GM06990 (cell line): ENCODE measurements at regions not wholly inside any gene's neighbourhood (a gene's known extent, or its start where the extent isn't known, plus 50 kb on each side); places are given as distances from the start of the nearest gene placed in this dataset.

Source experiments
- DNase-seq: peaks from one replicate; pipeline ENCODE4 v3.0.0-alpha.2; 2011; ENCODE audit not compliant: insufficient read length; ENCODE audit errors: extremely low read depth
- H3K27me3 ChIP-seq: replicated peaks from 2 replicates; pipeline ENCODE4 v1.6.0; 2011; ENCODE audit warnings: low read length; ENCODE audit not compliant: control insufficient read depth, insufficient read depth
- H3K36me3 ChIP-seq: 2 replicates; pipeline ENCODE4 v1.5.1; 2011; ENCODE audit warnings: low read length; ENCODE audit not compliant: control insufficient read depth, insufficient read depth
- H3K4me3 ChIP-seq: replicated peaks from 2 replicates; pipeline ENCODE4 v1.5.1; 2011; ENCODE audit warnings: low read depth, mild to moderate bottlenecking, control low read depth, low read length
- TF ChIP-seq, protein P1 (sequence below): IDR thresholded peaks from 2 replicates; pipeline ENCODE4 v1.5.1; 2011; ENCODE audit warnings: low read length, control low read depth, mild to moderate bottlenecking, inconsistent platforms; ENCODE audit not compliant: insufficient read depth, poor library complexity, severe bottlenecking

DNA sequence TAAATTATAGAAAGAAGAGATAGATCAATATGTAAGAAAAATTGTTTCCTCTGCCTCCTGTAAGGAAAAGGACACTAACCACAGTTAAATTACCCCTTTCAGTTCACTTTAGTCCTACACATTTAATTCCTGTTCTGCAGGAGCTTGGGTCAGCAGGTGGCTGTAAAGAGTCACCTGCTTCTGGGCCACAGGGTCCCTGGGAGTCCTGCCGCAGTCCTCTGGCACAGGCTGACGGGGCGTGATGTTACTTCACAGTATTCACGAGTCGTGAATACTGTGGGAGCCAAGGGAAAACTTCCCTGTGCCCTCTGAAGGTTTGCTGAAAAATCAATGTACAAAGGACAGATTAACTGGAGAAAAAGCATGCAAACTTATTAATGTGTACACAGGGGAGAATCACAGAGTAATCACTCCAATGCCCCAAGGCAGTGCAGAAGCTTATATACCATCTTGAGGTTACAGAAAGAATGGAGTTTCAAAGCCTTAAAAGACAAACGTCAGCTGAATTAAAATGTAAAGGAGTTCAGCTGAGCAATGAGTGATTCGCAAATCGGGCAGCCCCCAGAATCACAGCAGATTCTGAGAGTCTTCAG is 125.8 kb upstream of the TMTC4 start:
- Histone ChIP-seq H3K36me3 (no peaks in the 10 kb centered on the region), H3K27me3 (no peaks in the 10 kb centered on the region; the same call in 1 of the 2 replicates), H3K4me3 (no peak overlapping the region)
- TF ChIP-seq, protein P1, sequence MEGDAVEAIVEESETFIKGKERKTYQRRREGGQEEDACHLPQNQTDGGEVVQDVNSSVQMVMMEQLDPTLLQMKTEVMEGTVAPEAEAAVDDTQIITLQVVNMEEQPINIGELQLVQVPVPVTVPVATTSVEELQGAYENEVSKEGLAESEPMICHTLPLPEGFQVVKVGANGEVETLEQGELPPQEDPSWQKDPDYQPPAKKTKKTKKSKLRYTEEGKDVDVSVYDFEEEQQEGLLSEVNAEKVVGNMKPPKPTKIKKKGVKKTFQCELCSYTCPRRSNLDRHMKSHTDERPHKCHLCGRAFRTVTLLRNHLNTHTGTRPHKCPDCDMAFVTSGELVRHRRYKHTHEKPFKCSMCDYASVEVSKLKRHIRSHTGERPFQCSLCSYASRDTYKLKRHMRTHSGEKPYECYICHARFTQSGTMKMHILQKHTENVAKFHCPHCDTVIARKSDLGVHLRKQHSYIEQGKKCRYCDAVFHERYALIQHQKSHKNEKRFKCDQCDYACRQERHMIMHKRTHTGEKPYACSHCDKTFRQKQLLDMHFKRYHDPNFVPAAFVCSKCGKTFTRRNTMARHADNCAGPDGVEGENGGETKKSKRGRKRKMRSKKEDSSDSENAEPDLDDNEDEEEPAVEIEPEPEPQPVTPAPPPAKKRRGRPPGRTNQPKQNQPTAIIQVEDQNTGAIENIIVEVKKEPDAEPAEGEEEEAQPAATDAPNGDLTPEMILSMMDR = no peak
- no peak for DNase-seq

DNA sequence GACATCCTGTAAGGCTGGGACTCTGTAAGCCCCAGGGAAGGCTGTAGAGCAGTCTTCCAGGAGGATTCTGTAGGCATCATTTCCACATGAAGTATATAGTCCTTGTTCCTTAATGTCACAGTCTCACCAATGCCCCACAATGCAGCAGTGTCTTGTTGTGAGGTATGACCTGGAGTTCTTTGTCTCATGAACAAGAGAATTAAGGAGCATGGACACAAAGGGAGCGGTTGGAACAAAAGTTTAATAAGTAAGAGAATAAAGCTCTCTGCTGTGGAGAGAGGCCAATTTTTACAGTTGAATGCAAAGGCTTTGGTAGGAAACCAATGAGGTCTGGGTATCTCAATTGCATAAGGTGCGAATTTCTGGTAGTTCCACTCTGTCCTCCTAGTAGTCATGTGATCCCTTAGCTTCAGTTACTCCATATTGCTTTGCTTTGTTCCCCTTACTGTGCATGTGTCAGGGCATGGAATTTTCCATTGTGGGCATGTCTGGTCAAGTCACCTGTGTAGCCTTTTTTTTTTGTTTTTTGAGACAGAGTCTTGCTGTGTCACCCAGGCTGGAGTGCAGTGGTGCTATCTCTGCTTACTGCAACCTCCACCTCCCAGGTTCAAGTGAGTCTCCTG is 124.3 kb upstream of the TMTC4 start:
- H3K36me3 ChIP-seq = no peaks in the 10 kb centered on the region
- no peak overlapping the region for H3K4me3 ChIP-seq
- no peaks in the 10 kb centered on the region for H3K27me3 ChIP-seq
- TF ChIP-seq, protein P1 = no peak
- no peak for DNase-seq

DNA sequence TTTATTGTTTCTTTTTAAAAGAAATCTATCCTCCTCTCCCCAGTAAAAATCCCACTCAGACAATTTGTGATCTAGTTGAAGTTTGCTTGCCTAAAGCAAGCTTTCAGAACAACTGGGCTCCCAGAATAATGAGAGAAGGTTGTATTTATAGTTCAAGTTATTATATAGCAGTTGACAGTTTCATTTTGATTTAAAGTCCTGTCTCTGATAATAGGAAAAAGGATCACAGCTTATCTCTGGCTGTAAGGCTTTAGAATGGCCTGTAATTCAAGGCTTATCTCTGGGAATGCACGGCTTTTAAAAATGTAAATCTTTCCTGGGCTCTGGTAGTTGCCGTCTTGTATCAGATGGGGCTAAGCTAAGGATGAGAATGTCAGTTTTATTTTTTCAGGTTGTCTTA is 123.3 kb upstream of the TMTC4 start:
- DNase-seq = no peak
- no peaks in the 10 kb centered on the region for H3K27me3 ChIP-seq
- no peak overlapping the region for H3K4me3 ChIP-seq
- TF ChIP-seq, protein P1 = no peak
- no peaks in the 10 kb centered on the region for H3K36me3 ChIP-seq

DNA sequence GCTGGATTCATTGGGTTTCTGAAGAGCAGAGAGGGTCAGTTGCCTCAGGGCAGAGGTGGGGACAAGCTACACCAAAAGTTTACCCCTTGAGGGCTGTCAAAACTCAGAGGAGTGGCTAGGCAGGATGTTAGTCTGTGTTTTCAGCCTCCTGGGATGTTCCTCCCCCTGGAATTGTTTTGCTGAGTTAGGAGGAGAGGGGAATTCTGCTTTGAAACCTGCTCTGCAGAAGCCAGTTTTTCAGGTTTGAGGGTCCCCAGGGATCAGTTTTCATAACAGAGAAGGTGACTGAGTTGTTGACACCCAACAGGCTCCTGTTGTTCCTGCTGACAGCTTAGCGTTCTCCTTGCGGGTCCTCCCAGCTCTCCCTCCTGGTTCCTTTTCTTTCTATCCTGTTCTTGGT is 121.9 kb upstream of the TMTC4 start:
- Histone ChIP-seq H3K4me3 (no peak overlapping the region), H3K36me3 (no peaks in the 10 kb centered on the region), H3K27me3 (no peaks in the 10 kb centered on the region)
- no peak for DNase-seq
- TF ChIP-seq, protein P1 = no peak

DNA sequence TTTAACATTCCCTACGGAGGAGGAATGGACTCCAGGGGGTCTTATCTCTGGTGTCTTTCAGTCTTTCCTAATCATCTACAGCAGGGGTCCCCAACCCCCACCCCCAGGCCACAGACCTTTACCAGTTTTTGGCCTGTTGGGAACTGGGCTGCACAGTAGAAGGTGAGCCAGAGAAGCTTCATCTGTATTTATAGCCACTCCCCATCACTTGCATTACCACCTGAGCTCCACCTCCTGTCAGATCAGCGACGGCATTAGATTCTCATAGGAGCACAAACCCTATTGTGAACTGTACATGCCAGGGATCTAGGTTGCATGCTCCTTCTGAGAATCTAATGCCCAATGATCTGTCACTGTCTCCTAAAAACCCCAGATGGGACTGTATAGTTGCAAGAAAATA is 120.0 kb upstream of the TMTC4 start:
- no peak for DNase-seq
- Histone ChIP-seq H3K27me3 (no peaks in the 10 kb centered on the region), H3K36me3 (no peaks in the 10 kb centered on the region), H3K4me3 (no peak overlapping the region)
- TF ChIP-seq, protein P1 = no peak
